22Rv1 (cell line): ENCODE measurements at regions not wholly inside any gene's neighbourhood (a gene's known extent, or its start where the extent isn't known, plus 50 kb on each side); places are given as distances from the start of the nearest gene placed in this dataset.

Experiments used
- H3K27ac ChIP-seq: fragments of 450-650 bp; 2 replicates; pipeline ENCODE4 v1.5.1; 2017
- ZFX ChIP-seq: fragments of 450-650 bp; IDR thresholded peaks from 2 replicates; pipeline ENCODE4 v1.6.1; 2017; ENCODE audit warnings: antibody characterized with exemption, borderline replicate concordance
- TF ChIP-seq, protein P1 (sequence below): fragments of 450-650 bp; IDR thresholded peaks from 2 replicates; pipeline ENCODE4 v1.5.1; 2017; ENCODE audit warnings: mild to moderate bottlenecking

- H3K27ac ChIP-seq = no peak overlapping the region
- TF ChIP-seq, protein P1, sequence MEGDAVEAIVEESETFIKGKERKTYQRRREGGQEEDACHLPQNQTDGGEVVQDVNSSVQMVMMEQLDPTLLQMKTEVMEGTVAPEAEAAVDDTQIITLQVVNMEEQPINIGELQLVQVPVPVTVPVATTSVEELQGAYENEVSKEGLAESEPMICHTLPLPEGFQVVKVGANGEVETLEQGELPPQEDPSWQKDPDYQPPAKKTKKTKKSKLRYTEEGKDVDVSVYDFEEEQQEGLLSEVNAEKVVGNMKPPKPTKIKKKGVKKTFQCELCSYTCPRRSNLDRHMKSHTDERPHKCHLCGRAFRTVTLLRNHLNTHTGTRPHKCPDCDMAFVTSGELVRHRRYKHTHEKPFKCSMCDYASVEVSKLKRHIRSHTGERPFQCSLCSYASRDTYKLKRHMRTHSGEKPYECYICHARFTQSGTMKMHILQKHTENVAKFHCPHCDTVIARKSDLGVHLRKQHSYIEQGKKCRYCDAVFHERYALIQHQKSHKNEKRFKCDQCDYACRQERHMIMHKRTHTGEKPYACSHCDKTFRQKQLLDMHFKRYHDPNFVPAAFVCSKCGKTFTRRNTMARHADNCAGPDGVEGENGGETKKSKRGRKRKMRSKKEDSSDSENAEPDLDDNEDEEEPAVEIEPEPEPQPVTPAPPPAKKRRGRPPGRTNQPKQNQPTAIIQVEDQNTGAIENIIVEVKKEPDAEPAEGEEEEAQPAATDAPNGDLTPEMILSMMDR = no peak
- no peak for TF ChIP-seq ZFX
These were observed 864.3 kb downstream of the NSUN3 start for GRCh38 chr3:94927175-94927574.

- no peak for TF ChIP-seq ZFX
- TF ChIP-seq, protein P1 = no peak
- no peak overlapping the region for H3K27ac ChIP-seq
These were observed 866.1 kb downstream of the NSUN3 start for GRCh38 chr3:94928921-94929320.

GRCh38 chr3:94935738-94936580, 873.1 kb downstream of the NSUN3 start:
- no peak for TF ChIP-seq ZFX
- TF ChIP-seq, protein P1 = no peak
- peak overlapping the region; percentile 23 for H3K27ac ChIP-seq

DNA sequence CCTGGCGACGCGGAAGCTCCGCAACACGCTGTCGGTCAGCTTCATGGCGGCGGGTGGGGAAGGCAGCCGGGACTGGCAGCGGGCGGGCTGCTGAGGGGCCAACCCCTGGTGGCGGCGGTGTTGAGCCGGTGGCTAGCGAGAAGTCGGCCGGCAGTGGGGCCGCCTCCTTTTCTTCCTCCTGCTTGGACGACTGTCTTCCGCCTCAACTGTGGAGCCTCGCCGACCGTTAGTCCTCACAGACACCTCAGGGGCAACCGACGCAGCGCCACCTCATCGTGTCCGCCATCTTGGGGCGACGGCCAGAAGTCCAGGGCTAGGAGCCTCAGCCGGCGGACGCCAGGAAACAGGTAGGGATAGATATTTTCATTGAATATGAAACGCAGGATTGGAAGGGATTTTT, 875.1 kb downstream of the NSUN3 start:
- TF ChIP-seq, protein P1 = no peak
- TF ChIP-seq ZFX = no peak
- H3K27ac ChIP-seq = no peak overlapping the region

- H3K27ac ChIP-seq = no peak overlapping the region
- TF ChIP-seq ZFX = no peak
- TF ChIP-seq, protein P1 = no peak
These were observed 883.8 kb downstream of the NSUN3 start for GRCh38 chr3:94946683-94947082.

DNA sequence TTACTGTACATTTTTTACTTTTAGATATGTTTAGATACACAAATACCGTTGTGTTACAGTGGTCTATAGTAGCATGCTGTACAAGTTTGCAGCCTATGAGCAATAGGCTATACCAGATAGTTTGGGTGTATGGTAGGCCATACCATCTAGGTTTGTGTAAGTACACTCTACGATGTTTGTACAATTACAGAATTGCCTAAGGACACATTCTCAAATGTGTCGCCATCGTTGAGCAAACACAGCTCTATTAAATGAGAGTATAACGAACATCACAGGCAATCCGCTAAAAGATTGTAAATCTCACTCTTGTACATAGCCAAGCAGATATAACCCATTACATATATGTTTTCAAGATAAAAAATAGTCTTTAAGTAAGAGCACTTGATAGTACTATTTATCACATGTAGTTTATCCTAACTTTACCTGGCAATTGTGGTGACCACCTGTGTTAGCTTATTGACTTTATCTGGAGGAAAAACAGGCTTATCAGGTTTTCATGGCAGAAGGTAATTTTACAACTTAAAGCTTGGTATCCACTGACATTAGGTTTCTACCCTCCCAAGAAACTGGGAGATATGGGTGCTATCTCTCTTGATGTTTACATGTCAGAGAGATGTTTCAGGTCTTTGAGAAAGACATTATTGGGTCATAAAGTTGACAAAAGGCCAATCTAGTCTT, 898.7 kb downstream of the NSUN3 start:
- H3K27ac ChIP-seq = peak overlapping the region; percentile 61
- no peak for TF ChIP-seq ZFX
- TF ChIP-seq, protein P1 = no peak

DNA sequence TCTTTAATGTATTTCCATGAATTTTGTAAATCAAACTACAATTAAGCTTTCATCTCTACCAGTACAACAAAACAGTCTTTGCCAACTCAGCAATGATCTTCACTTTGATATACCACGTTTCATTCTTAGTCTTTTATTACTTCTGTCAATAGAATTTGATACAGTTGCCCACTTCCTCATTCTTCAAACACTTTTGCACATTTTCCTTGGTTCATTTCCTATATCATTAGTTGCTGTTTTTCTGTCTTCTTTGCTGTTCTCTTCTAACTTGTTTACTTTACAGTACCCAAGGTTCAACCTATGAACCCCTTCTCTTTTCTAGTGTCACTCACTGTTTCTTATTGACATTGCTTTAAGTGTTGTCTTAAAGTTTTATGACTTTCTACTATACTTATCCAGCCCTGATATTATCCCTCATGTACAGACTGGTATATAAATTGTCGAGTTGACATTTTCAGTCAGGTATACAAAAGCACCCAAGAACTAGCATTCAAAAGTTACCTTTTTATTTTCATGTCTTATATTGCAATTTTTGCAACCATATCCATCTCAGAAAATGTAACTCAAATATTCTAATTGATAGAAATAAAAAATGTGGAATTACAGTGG, 903.1 kb downstream of the NSUN3 start:
- TF ChIP-seq, protein P1 = no peak
- no peak overlapping the region for H3K27ac ChIP-seq
